Immature natural killer cell (primary cell): ENCODE measurements at regions not wholly inside any gene's neighbourhood (a gene's known extent, or its start where the extent isn't known, plus 50 kb on each side); places are given as distances from the start of the nearest gene placed in this dataset.
"Not testable (repeated sequence)": the region's sequence is repeated elsewhere in the genome, so short reads cannot be mapped to it uniquely, and the experiment has no call there.

Experiments used
- DNase-seq, 3 donors: peaks; one replicate each; pipeline ENCODE4 v3.0.0; 2022; ENCODE audit warnings: mixed read lengths in 1 of 3
- H3K27ac Mint-ChIP-seq, 6 donors: one replicate each; pipeline ENCODE4 v1.8.0; 2020; ENCODE audit warnings: mixed read lengths in 6 of 6, mild to moderate bottlenecking in 5 of 6, inconsistent platforms in 4 of 6, moderate library complexity in 3 of 6
- H3K27me3 Mint-ChIP-seq, 3 donors: one replicate each; pipeline ENCODE4 v1.8.0; 2020 to 2021; ENCODE audit warnings: low read depth in 3 of 3, mild to moderate bottlenecking in 3 of 3, mixed read lengths in 3 of 3, moderate library complexity in 3 of 3, inconsistent platforms in 1 of 3
- H3K36me3 Mint-ChIP-seq, 3 donors: one replicate each; pipeline ENCODE4 v1.8.0; 2020; ENCODE audit warnings: mixed read lengths in 3 of 3, inconsistent platforms in 2 of 3, mild to moderate bottlenecking in 2 of 3
- H3K4me1 Mint-ChIP-seq, 2 donors: one replicate each; pipeline ENCODE4 v1.8.0; 2020; ENCODE audit warnings: inconsistent platforms in 2 of 2, mild to moderate bottlenecking in 2 of 2, mixed read lengths in 2 of 2, moderate library complexity in 1 of 2
- H3K4me3 Mint-ChIP-seq, 5 donors: one replicate each; pipeline ENCODE4 v1.8.0; 2020; ENCODE audit warnings: mild to moderate bottlenecking in 5 of 5, mixed read lengths in 5 of 5, inconsistent platforms in 3 of 5, moderate library complexity in 3 of 5
- H3K9me3 Mint-ChIP-seq, 6 donors: one replicate each; pipeline ENCODE4 v1.8.0; 2020; ENCODE audit warnings: mild to moderate bottlenecking in 6 of 6, mixed read lengths in 6 of 6, inconsistent platforms in 4 of 6, moderate library complexity in 3 of 6

- no peaks in the 10 kb centered on the region for H3K36me3 Mint-ChIP-seq
- no peak overlapping the region for H3K27ac Mint-ChIP-seq
- H3K4me1 Mint-ChIP-seq: no peaks in the 10 kb centered on the region
- peaks cover 0 to 6% (median 1%) of the 10 kb centered on the region in 6 donors for H3K9me3 Mint-ChIP-seq
- no peak overlapping the region for H3K4me3 Mint-ChIP-seq
- H3K27me3 Mint-ChIP-seq: peaks cover 0 to 5% (median 2%) of the 10 kb centered on the region in 3 donors
- no peak for DNase-seq
Measured at GRCh38 chr1:14392161-14392858, 206.2 kb upstream of the KAZN start.

GRCh38 chr1:14392859-14393365 is 205.6 kb upstream of the KAZN start:
- no peak overlapping the region for H3K4me3 Mint-ChIP-seq
- peaks cover 0 to 6% (median 1%) of the 10 kb centered on the region in 6 donors for H3K9me3 Mint-ChIP-seq
- H3K36me3 Mint-ChIP-seq: no peaks in the 10 kb centered on the region
- H3K27me3 Mint-ChIP-seq: peaks cover 0 to 5% (median 2%) of the 10 kb centered on the region in 3 donors
- DNase-seq: no peak
- H3K4me1 Mint-ChIP-seq: no peaks in the 10 kb centered on the region
- H3K27ac Mint-ChIP-seq: no peak overlapping the region

- no peak overlapping the region for H3K27ac Mint-ChIP-seq
- H3K27me3 Mint-ChIP-seq: peaks cover 0 to 5% (median 3%) of the 10 kb centered on the region in 3 donors
- no peaks in the 10 kb centered on the region for H3K36me3 Mint-ChIP-seq
- no peaks in the 10 kb centered on the region for H3K4me1 Mint-ChIP-seq
- H3K9me3 Mint-ChIP-seq: no peaks in the 10 kb centered on the region
- no peak overlapping the region for H3K4me3 Mint-ChIP-seq
- no peak for DNase-seq
Measured at GRCh38 chr1:14396100-14396499, 202.4 kb upstream of the KAZN start.

- DNase-seq: no peak
- H3K36me3 Mint-ChIP-seq: no peaks in the 10 kb centered on the region
- H3K9me3 Mint-ChIP-seq: no peaks in the 10 kb centered on the region
- no peak overlapping the region for H3K4me3 Mint-ChIP-seq
- no peaks in the 10 kb centered on the region for H3K4me1 Mint-ChIP-seq
- no peak overlapping the region for H3K27ac Mint-ChIP-seq
- H3K27me3 Mint-ChIP-seq: peaks cover 2 to 16% (median 3%) of the 10 kb centered on the region in 3 donors
Measured at GRCh38 chr1:14403961-14404645, 194.4 kb upstream of the KAZN start.

- no peaks in the 10 kb centered on the region for H3K36me3 Mint-ChIP-seq
- H3K4me3 Mint-ChIP-seq: no peak overlapping the region
- no peaks in the 10 kb centered on the region for H3K4me1 Mint-ChIP-seq
- H3K27ac Mint-ChIP-seq: no peak overlapping the region
- no peaks in the 10 kb centered on the region for H3K9me3 Mint-ChIP-seq
- no peak for DNase-seq
- H3K27me3 Mint-ChIP-seq: peaks cover 2 to 18% (median 3%) of the 10 kb centered on the region in 3 donors
Measured at GRCh38 chr1:14404862-14405301, 193.6 kb upstream of the KAZN start.

GRCh38 chr1:14412235-14412634 is 186.2 kb upstream of the KAZN start:
- H3K27ac Mint-ChIP-seq: no peak overlapping the region
- peaks cover 3 to 14% (median 5%) of the 10 kb centered on the region in 3 donors for H3K27me3 Mint-ChIP-seq
- peaks cover 0 to 4% (median 0%) of the 10 kb centered on the region in 6 donors for H3K9me3 Mint-ChIP-seq
- H3K36me3 Mint-ChIP-seq: no peaks in the 10 kb centered on the region
- no peak for DNase-seq
- no peak overlapping the region for H3K4me3 Mint-ChIP-seq
- no peaks in the 10 kb centered on the region for H3K4me1 Mint-ChIP-seq

- Mint-ChIP-seq H3K27ac (no peak overlapping the region), H3K9me3 (peaks cover 0 to 4% (median 0%) of the 10 kb centered on the region in 6 donors), H3K4me3 (no peak overlapping the region), H3K4me1 (no peaks in the 10 kb centered on the region), H3K27me3 (peaks cover 2 to 8% (median 3%) of the 10 kb centered on the region in 3 donors), H3K36me3 (no peaks in the 10 kb centered on the region)
- no peak for DNase-seq
Measured at GRCh38 chr1:14413819-14414490, 184.5 kb upstream of the KAZN start.

- Mint-ChIP-seq H3K9me3 (peaks cover 0 to 4% (median 0%) of the 10 kb centered on the region in 6 donors), H3K27me3 (peaks cover 2 to 7% (median 5%) of the 10 kb centered on the region in 3 donors)
Measured at GRCh38 chr1:14415396-14415795, 183.1 kb upstream of the KAZN start.

GRCh38 chr1:14419778-14420218 is 178.7 kb upstream of the KAZN start:
- H3K9me3 Mint-ChIP-seq, H3K4me3 Mint-ChIP-seq, DNase-seq, H3K4me1 Mint-ChIP-seq, H3K27ac Mint-ChIP-seq, H3K27me3 Mint-ChIP-seq, H3K36me3 Mint-ChIP-seq: not testable (repeated sequence)

More at GRCh38 chr1:14415396-14415795, 183.1 kb upstream of the KAZN start:
- no peak overlapping the region for H3K4me3 Mint-ChIP-seq
- no peaks in the 10 kb centered on the region for H3K36me3 Mint-ChIP-seq
- H3K4me1 Mint-ChIP-seq: no peaks in the 10 kb centered on the region
- DNase-seq: no peak
- H3K27ac Mint-ChIP-seq: no peak overlapping the region

- no peak overlapping the region for H3K4me3 Mint-ChIP-seq
- peaks cover 0 to 7% (median 6%) of the 10 kb centered on the region in 3 donors for H3K27me3 Mint-ChIP-seq
- no peak overlapping the region for H3K27ac Mint-ChIP-seq
- no peak for DNase-seq
- H3K9me3 Mint-ChIP-seq: no peaks in the 10 kb centered on the region
- H3K36me3 Mint-ChIP-seq: no peaks in the 10 kb centered on the region
- no peaks in the 10 kb centered on the region for H3K4me1 Mint-ChIP-seq
Measured at GRCh38 chr1:14420686-14421085, 177.8 kb upstream of the KAZN start.

GRCh38 chr1:14421295-14421976 is 177.0 kb upstream of the KAZN start:
- Mint-ChIP-seq H3K36me3 (no peaks in the 10 kb centered on the region), H3K4me3 (no peak overlapping the region), H3K27ac (no peak overlapping the region), H3K9me3 (no peaks in the 10 kb centered on the region), H3K4me1 (no peaks in the 10 kb centered on the region), H3K27me3 (peaks cover 0 to 6% (median 6%) of the 10 kb centered on the region in 3 donors)
- DNase-seq: no peak

GRCh38 chr1:14421977-14422609 is 176.4 kb upstream of the KAZN start:
- Mint-ChIP-seq H3K4me3 (no peak overlapping the region), H3K27me3 (peaks cover 1 to 6% (median 4%) of the 10 kb centered on the region in 3 donors), H3K4me1 (no peaks in the 10 kb centered on the region), H3K27ac (no peak overlapping the region), H3K36me3 (no peaks in the 10 kb centered on the region), H3K9me3 (no peaks in the 10 kb centered on the region)
- DNase-seq: no peak

GRCh38 chr1:14424325-14425002 is 174.0 kb upstream of the KAZN start:
- Mint-ChIP-seq H3K27me3 (peaks cover 1 to 6% (median 4%) of the 10 kb centered on the region in 3 donors), H3K4me1 (no peaks in the 10 kb centered on the region), H3K27ac (no peak overlapping the region), H3K9me3 (no peaks in the 10 kb centered on the region), H3K4me3 (no peak overlapping the region), H3K36me3 (no peaks in the 10 kb centered on the region)
- no peak for DNase-seq
